ENCODE measurements at regions not wholly inside any gene's neighbourhood (a gene's known extent, or its start where the extent isn't known, plus 50 kb on each side); places are given as distances from the start of the nearest gene placed in this dataset.
"Not testable (repeated sequence)": the region's sequence is repeated elsewhere in the genome, so short reads cannot be mapped to it uniquely, and the experiment has no call there.

GRCh38 chr14:38367922-38368321 lies 112.0 kb upstream of the CLEC14A start:
- no peak overlapping the region for H3K4me3 ChIP-seq
- TF ChIP-seq POLR2A (IDR thresholded peaks at IDR 0.05) (no peak), CTCF (IDR thresholded peaks at IDR 0.05) (no peak), EP300 (IDR thresholded peaks at IDR 0.05) (no peak), POLR2AphosphoS5 (IDR thresholded peaks at IDR 0.05) (no peak)
- peaks cover 0 to 9% (median 2%) of the 10 kb centered on the region in 4 donors for H3K4me1 ChIP-seq
- no peaks in the 10 kb centered on the region for H3K36me3 ChIP-seq
- DNase-seq, result no peak
- H3K9me3 ChIP-seq, result no peaks in the 10 kb centered on the region
- H3K27me3 ChIP-seq, result no peaks in the 10 kb centered on the region
- intact Hi-C loops (cut with DNase I; ENCODE audit: low total_unique reads), result no loop called here
- 49 to 77% (median 59%) methylated on average over 4 of the region's 4 CpGs for WGBS, 5 donors
- peak overlapping the region in 1 of 5 donors; percentile 30 for H3K27ac ChIP-seq

- Histone ChIP-seq H3K27ac (no peak overlapping the region), H3K36me3 (no peaks in the 10 kb centered on the region), H3K9me3 (no peaks in the 10 kb centered on the region), H3K27me3 (no peaks in the 10 kb centered on the region), H3K4me1 (peaks cover 0 to 9% (median 2%) of the 10 kb centered on the region in 4 donors), H3K4me3 (no peak overlapping the region)
- DNase-seq, result no peak
- TF ChIP-seq POLR2AphosphoS5 (IDR thresholded peaks at IDR 0.05) (no peak), CTCF (IDR thresholded peaks at IDR 0.05) (no peak), POLR2A (IDR thresholded peaks at IDR 0.05) (no peak), EP300 (IDR thresholded peaks at IDR 0.05) (no peak)
- 77 to 85% (median 82%) methylated on average over 3 of the region's 3 CpGs for WGBS, 5 donors
- intact Hi-C loops (cut with DNase I; ENCODE audit: low total_unique reads), result no loop called here
Measured at GRCh38 chr14:38366374-38366773, 110.5 kb upstream of the CLEC14A start.

- DNase-seq, result no peak
- H3K4me3 ChIP-seq, result no peak overlapping the region
- peaks cover 0 to 9% (median 2%) of the 10 kb centered on the region in 4 donors for H3K4me1 ChIP-seq
- H3K27me3 ChIP-seq, result no peaks in the 10 kb centered on the region
- WGBS, 5 donors, result 85 to 94% (median 89%) methylated on average over 6 of the region's 6 CpGs
- TF ChIP-seq POLR2AphosphoS5 (IDR thresholded peaks at IDR 0.05) (no peak), CTCF (IDR thresholded peaks at IDR 0.05) (no peak), POLR2A (IDR thresholded peaks at IDR 0.05) (no peak), EP300 (IDR thresholded peaks at IDR 0.05) (no peak)
- intact Hi-C loops (cut with DNase I; ENCODE audit: low total_unique reads), result no loop called here
- H3K36me3 ChIP-seq, result no peaks in the 10 kb centered on the region
- H3K27ac ChIP-seq, result no peak overlapping the region
- H3K9me3 ChIP-seq, result no peaks in the 10 kb centered on the region
Measured at GRCh38 chr14:38363217-38363616, 107.3 kb upstream of the CLEC14A start.

- WGBS, 5 donors, result 52 to 67% (median 59%) methylated on average over 1 of the region's 1 CpG
Measured at GRCh38 chr14:38357557-38357956, 101.7 kb upstream of the CLEC14A start.

GRCh38 chr14:38355473-38355872 lies 99.6 kb upstream of the CLEC14A start:
- H3K27ac ChIP-seq; H3K36me3 ChIP-seq; H3K27me3 ChIP-seq; H3K4me1 ChIP-seq; H3K4me3 ChIP-seq; DNase-seq; intact Hi-C loops (cut with DNase I; ENCODE audit: low total_unique reads): not testable (repeated sequence)
- whole genome bisulfite sequencing, 5 donors, result 81 to 94% (median 89%) methylated on average over 2 of the region's 2 CpGs
- peaks cover 0 to 14% (median 9%) of the 10 kb centered on the region in 4 donors for H3K9me3 ChIP-seq

More at GRCh38 chr14:38357557-38357956, 101.7 kb upstream of the CLEC14A start:
- no peaks in the 10 kb centered on the region for H3K27me3 ChIP-seq
- intact Hi-C loops (cut with DNase I; ENCODE audit: low total_unique reads), result no loop called here
- H3K4me1 ChIP-seq, result no peaks in the 10 kb centered on the region
- no peaks in the 10 kb centered on the region for H3K36me3 ChIP-seq
- peaks cover 0 to 14% (median 9%) of the 10 kb centered on the region in 4 donors for H3K9me3 ChIP-seq
- DNase-seq, result no peak
- no peak overlapping the region for H3K4me3 ChIP-seq
- TF ChIP-seq CTCF (IDR thresholded peaks at IDR 0.05) (no peak), POLR2A (IDR thresholded peaks at IDR 0.05) (no peak), EP300 (IDR thresholded peaks at IDR 0.05) (no peak), POLR2AphosphoS5 (IDR thresholded peaks at IDR 0.05) (no peak)
- H3K27ac ChIP-seq, result no peak overlapping the region

All from stomach (tissue), 8 donors.